T follicular helper cell (primary cell): ENCODE measurements at regions not wholly inside any gene's neighbourhood (a gene's known extent, or its start where the extent isn't known, plus 50 kb on each side); places are given as distances from the start of the nearest gene placed in this dataset.

Source experiments
- DNase-seq: peaks from one replicate; pipeline ENCODE4 v3.0.0-alpha.2; 2020; ENCODE audit warnings: low read depth

DNA sequence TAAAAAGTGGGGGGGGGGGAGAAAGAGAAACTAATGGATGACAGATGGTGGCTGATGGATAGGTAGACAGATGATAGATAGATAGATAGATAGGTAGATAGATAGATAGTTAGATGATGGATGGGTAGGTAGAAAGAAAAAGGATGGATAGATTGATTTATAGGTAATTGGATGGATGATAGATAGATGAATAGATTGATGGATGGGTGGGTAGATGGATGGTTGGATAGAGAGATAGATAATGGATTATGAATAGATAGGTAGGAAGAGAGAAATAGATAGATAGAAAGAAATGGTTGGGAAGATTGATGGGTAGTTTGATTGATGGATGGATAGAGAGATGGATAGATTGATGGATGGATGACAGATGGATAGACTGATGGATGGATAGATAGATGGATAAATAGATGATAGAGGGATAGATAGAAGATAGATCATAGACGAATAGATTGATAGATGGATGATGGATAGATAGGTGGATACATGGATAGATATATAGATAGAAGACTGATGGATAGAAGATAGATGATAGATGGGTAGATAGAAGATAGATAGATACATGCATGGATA, 337.1 kb downstream of the C16orf95 start:
- no peak for DNase-seq

DNA sequence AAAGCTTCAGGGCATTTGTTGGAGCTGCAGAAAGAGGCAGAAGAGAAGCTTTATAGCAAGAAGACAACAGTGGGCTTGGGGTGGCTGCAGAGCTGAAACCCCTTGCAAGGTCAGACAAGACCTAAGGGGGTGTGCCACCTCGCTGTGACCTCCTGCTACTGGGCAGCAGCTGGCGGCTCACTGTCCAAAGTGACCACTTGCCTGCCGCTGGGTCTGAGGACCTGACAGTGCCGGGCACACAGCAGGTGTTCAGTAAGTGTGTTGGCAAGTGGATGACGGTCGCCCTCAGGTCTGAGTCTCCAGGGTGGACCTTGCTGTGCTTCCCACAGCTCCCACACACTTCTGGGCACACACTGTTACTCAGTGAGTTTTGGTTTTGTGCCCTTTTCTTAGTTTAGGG, 336.5 kb downstream of the C16orf95 start:
- DNase-seq, result no peak

DNA sequence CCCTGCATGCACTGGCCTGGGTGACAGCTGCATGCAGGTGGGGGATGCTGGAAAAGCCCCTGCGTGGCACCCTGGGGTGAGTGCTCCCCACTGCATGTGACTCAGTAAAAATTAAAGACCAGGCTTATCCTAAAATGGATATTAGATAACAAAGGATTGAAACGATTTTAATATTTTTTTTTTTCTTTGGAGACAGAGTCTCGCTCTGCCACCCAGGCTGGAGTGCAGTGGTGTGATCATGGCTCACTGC, 334.9 kb downstream of the C16orf95 start:
- no peak for DNase-seq

DNA sequence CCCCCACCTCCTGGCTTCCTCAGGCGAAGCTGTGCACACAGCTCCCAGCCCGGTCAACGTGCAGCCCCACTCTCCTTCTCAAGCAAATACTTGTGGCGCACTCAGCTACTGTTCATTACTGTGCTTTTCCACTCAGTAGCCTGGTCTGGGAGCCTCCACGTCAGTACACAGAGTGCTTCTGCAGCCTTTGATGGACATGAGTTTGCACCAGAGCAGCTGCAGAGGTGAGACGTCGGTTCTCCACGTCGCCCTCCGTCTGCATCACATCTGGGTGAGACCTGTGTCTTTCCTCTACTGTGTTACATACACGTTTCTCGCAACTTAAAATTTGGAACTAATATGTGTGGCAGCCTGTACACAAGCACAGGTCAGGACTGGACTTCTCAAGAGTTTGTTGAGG, 334.3 kb downstream of the C16orf95 start:
- DNase-seq, result no peak

DNA sequence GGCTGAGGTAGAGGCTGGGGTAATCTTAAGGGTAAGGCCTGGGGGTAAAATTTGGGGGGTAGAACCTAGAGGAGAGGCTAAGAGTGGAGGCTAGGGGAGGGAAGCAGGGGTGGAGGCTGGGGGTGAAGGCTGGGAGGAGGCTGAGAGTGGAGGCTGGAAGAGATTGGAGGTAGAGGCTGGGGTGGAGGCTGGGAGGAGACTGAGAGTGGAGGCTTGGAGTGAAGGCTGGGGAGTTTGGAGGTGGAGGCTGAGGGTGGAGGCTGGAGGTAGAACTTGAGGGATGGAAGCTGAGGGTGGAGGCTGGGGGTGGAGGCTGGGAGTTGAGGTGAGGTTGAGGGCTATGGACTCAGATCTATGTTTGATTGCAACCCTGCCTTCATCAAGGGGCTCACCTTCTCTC, 333.6 kb downstream of the C16orf95 start:
- DNase-seq, result no peak

DNA sequence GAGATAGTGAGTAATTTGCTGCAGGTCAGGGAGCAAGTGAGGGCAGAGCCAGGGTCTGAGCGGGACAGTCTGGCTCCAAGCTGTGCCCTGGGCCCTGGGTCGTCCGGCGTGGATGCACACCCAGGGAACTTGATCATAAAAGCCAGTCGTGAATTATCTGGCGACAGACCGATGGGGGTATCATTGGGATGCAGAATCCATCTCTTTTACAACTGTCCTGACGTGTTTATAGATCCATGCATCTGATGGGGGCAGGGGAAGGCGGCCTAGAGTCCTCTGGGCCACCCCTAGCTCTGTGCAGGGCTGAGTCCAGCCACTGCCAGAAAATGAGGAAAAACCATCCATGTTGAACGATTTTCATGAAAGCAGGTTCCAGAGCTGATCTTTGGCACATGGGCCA, 332.8 kb downstream of the C16orf95 start:
- DNase-seq, result no peak

DNA sequence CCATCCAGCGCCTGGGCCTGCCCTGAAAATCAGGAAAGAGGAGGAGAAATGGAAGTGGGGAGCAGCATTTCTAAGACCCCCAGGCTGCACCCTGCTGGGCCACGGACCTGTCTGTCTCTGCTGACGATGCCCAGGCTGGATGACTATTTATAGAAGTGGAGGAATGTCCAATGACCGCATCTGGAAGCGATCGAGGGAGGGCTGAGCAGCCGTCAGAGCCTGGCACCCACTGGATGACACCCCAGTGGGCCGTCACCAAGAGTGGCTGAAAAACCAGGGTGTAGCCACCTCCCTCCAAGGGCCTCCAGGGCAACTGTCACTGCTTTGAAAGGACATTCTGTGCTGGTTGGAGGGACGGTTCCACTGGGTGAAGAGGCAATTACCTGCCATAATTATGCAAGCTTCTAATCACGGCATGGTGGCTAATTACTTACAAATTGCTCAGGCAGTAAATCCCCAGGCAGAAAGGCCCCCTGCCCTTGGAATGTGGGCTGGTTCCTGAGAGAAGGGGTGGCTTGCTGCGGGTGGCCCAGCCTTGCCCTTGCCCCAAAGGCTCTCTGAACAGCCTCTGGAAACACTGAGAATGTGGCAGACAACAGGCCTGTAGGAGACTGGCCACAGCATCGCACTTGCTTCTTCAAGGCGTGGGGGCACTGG, 332.1 kb downstream of the C16orf95 start:
- no peak for DNase-seq

DNA sequence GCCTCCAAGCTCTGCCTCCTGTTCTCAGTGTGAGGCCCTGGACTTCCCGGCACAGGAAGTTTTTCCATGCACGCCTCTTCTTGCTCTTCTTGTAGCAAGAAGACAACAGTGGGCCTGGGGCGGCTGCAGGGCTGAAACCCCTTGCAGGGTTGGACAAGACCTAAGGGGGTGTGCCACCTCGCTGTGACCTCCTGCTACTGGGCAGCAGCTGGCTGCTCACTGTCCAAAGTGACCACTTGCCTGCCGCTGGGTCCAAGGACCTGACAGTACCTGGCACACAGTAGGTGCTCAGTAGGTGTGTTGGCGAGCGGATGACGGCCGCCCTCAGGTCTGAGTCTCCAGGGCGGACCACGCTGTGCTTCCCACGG, 331.6 kb downstream of the C16orf95 start:
- no peak for DNase-seq

DNA sequence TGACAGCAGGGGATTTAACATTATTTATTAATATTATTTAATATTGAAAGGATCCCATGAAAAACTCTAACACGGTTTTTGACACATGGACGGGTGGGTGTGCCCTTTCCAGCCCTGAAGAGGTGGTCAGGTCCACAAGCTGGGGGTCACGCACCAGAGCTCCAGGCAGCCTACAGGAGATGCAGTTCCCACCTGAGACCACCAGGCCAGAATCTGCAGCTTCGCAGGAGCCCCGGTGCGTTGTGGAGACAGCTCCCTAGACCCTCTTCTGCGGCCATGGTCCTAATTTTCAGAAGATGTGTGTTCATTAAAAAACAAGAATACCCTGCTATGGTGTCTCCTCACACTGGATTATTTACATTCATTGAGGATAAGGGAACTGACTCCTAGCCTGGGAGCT, 331.1 kb downstream of the C16orf95 start:
- DNase-seq, result no peak

DNA sequence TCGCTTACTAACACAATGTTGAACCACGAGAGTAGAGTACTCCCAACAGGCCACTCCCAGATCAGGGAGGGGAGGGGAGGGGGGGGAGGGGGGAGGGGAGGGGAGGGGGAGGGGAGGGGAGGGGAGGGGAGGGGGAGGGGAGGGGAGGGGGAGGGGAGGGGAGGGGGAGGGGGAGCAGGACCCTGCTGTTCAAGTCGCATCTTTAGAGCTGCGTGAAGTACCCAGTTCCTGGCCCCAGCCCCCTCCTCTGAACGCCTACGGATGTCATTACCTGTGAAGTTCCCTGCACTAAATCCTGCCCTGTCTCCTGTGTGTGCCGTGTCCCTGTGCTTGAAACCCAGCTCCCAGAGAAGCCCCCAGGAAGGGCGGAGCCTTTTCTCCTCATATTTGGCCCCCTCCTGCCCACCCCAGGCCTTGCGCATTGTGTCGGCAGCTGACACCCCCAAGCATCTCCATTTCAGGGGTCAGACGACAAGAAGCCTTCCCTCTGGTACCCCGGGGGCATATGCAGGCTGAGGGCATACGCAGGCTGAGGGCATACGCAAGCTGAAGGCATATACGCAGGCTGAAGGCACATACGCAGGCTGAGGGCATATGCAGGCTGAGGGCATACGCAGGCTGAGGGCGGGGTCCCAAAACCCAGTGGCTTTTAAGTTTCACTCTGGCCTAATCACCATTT, 330.2 kb downstream of the C16orf95 start:
- no peak for DNase-seq

DNA sequence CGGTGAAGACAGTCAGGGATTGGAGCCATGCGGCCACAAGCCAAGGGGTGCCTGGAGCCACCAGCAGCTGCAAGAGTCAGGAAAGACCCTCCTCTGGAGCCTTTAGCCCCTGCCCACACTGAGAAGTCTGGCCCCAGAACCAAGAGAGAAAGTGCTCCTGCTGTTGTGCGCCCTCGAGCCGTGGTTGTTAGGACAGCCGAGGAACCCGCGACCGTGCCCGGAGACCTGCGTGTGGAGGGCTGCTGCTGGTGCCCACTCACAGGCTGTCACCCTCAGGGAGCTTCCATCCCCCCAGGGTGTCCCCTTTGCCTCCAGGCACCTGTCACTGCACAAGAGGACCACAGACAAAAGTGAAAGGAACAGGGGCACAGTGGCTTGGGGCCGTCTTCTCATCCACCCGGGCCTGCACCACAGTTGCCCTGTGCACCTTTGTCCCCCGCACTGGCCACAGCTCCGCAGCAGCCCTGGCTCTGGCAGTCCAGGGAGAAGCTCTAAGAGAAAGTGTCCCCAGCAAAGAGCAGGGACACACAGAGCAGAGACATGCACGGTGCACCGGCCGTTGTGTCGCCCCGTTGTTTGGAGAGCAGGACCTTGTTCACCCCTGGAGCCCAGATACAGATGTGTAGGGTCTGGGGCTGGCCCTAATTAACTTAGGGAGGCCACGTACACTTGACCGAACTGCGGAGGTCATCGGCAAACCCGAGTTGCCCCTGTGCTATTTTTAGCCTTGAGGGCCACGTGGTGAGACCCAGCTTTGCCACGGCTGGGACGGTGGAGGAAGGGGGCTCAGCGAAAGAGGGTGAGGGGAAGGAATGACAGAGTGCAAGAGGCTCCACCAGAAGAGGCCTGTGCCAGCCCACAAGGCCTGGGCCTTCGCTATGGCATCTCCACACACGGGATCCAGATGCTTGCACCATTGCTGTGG, 329.2 kb downstream of the C16orf95 start:
- DNase-seq, result no peak

DNA sequence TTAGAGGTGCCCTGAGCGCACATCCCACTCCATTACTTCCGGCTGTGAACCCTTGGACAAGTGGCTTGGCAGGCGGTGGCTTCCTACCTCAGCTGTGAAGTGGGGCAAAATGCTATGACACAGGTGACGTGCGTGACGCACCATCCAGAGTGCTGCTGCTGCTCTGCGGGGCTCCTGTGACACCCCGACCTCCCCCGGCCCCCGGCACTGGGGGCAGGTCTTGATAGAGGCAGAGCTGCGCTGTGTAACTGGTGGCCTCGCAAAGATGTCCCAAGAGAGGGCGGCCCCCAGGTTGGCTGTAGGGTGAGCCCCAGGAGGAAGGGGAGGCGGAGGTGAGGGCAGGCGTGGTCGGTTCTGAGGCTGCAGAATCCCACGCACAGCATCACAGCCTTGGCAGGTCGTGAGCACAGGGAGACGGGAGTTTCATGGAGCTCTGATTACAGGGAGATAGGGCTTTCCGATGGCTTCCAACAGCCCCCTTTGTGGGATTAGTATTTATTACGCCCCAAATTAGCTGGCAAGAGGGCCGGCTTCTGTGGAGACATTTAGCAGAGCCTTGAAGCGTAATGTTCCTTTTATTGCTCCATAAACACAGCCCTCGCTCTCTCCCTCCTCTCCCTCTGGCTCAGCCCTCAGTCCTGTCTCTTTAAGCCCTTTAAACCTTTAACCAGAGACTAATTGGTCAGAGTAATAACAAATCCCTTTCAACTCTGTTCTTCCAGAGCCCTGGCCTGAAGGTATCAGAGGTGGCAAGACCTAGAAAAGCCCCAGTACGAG, 328.1 kb downstream of the C16orf95 start:
- no peak for DNase-seq

DNA sequence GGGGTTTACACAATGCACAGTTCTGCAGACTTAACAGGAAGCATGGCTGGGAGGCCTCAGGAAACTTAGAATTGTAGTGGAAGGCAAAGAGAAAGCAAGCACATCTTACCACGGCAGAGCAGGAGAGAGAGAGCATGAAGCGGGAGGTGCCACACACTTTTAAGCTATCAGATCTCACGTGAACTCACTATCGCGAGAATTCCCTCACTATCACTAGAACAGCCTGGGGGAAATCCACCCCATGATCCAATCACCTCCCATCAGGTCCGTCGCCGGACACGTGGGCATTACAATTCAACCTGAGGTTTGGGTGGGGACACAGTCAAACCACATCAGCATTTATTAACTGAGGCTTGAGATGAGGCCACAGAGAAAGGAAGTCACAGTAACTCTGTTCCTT, 326.7 kb downstream of the C16orf95 start:
- no peak for DNase-seq

DNA sequence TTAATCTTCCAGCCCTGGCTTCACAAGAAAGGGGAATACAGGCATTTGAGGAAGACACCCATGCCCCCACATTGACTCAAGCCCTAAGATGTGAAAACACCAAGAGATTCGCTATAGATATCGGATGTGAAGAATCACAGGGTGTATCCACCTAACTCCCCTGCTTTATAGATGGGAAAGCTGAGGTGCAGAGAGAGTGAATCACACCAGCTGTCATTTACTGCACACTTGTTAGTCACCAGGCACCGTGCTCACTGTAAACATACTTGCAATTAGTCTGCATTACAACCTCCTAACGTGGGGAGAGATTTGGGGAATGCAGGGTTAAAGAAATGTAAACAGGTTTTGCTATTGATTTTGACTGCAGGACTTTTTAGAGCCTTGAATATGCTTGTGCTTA, 325.5 kb downstream of the C16orf95 start:
- no peak for DNase-seq

DNA sequence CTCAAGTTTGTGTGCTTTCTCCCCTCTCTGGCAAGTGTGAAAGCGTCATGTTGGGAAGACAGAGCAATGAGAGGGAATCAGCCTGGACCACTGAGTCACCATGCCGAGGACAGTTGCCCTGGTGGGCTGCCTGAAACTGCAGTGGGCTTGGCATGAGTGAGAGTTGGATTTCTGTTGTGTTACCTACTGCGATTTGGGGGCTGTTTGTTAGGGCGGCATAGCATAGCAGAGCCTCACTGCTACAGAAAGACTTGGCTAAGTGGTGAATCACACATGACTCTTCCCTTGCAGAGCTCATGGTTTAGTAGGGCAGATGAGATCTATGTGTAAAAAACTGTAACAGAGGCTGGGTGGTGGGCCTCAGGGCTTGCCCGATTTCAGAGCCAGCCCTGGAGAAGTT, 324.6 kb downstream of the C16orf95 start:
- DNase-seq, result no peak

DNA sequence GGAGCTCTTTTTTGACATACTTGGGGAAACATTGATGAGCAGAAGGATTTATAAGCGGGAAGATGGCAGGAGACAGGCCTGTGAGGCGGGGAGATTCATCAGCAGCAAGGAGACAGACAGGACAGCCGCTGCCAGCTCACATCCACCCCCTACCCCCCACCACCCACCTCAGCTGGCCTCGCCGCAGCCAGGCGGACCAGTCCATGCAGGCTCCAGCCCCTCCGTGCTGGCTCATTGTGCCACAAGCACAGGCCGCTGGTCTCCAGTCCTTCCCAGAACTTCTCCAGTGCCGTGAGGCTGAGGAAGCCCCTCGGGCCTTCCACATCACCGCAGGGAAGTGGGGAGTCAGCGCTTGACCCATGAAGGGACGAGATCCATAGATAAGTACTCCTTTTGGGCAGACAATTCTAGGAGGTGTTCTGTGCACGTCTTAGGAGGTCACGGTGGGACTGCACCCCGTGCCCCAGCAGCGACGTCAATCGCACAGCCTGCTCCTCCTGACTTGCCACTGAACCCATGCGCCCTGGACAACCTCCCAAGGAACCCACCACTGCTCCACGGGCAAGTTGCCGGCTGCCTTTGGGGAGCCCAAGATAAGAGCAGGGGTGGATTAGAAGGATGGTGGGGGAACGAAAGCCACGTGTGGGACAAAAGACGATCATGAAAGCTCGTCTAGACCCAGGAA, 323.6 kb downstream of the C16orf95 start:
- DNase-seq, result no peak

DNA sequence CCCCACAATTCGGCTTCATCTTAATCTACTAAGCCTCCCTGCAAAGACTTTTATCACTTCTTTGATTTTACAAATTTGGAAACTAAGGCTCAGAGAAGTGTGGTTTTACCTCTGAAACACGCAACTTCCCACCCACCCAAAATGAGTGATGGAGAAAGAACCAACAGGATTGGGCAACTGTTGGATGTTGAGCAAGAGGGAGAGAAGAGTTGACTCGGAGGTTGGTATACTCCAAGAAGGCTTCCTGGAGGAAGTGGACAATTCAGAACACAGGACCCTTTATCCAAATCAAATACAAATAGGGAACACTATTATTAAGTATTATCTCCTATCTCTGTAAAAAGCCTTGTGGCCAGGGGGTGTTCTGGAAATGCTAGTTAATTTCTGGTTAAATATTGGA, 323.0 kb downstream of the C16orf95 start:
- DNase-seq, result no peak

DNA sequence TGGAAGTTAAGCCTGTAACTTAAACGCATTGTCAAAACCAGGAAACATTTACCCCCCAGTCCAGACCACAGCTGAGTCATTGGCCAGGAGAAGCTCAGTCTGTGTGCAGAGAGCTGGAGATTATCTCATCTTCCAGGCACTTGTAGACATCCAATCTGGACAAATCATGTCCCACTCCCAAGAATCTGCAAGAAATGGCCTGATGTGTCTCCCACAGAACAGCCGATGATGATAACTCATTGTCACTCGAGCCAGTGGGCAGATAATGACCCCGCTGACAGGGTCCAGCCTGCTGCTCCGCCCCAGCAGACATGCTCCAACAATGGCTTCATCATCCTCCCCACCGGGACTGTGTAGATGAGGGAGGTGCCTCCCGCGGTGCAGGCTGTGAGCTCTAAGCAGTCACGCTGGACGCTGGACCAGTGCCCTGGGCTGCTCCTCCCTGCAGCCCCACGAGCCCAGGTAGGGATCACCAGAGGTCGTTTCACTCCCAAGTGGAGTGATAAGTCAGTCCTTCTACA, 322.5 kb downstream of the C16orf95 start:
- DNase-seq, result no peak

DNA sequence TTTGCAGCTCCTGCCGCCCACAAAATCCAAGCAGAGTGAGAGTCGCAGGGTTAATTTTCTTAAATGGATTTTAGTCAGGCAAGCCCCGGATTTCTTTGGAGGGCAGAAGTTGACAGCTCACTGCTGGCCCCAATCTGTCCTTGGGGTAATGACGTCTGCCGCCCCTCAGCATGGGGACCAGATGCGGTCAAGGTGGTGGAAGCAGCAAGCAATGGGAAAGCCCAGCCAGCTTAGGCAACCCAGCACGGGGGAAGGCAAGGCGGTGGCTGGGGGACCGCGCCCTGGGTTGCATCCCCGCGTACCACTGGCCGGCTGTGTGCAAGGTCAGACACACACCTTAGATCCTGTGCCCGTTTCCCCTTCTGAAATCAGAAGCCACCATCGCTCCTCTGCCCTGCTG, 321.7 kb downstream of the C16orf95 start:
- DNase-seq, result no peak

DNA sequence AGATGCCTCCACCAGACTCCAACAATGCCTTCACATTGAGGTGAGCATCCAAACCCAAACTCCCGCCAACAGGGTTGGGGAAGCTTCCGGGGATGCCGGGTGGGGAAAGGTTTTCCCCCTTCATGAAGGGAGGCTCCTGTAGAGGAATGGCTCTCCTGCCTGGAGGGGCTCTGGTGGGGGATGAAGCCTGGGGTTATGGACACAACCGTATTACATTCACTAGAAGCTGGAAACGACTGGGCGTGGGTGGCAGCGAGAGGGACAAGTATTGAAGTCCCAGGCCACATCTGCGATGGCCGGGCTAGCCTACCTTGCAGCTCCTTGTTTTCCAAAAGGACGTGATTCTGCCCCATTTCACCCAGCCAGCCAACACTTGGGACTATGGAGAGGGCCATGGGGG, 321.1 kb downstream of the C16orf95 start:
- no peak for DNase-seq

DNA sequence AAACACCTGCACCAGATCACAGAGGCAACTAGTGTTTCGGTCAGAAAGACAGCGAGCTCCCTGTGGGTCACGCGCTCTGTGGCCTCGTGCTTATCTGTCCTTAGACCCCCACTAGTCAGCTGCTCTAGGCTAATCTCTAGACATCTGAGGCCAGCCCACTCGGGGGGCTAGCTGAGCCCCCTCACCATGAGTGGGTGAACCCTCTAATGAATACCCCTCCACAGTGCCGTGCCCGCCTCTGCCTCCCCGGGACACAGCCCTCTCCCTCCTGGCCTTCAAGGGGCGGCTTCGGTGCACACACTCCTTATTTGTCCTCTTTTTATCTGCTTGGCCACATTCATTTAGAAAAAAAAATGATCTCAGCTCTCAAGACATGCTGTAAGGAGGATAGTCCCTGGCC, 320.1 kb downstream of the C16orf95 start:
- no peak for DNase-seq
